ENCODE measurements at regions not wholly inside any gene's neighbourhood (a gene's known extent, or its start where the extent isn't known, plus 50 kb on each side); places are given as distances from the start of the nearest gene placed in this dataset.

GRCh38 chr5:143898381-143898780 lies 86.4 kb downstream of the HMHB1 start:
- TF ChIP-seq CTCF (IDR thresholded peaks at IDR 0.05) (no peak), POLR2A (IDR thresholded peaks at IDR 0.05) (no peak)
